ENCODE measurements at regions not wholly inside any gene's neighbourhood (a gene's known extent, or its start where the extent isn't known, plus 50 kb on each side); places are given as distances from the start of the nearest gene placed in this dataset.
"Not testable (repeated sequence)": the region's sequence is repeated elsewhere in the genome, so short reads cannot be mapped to it uniquely, and the experiment has no call there.

DNA sequence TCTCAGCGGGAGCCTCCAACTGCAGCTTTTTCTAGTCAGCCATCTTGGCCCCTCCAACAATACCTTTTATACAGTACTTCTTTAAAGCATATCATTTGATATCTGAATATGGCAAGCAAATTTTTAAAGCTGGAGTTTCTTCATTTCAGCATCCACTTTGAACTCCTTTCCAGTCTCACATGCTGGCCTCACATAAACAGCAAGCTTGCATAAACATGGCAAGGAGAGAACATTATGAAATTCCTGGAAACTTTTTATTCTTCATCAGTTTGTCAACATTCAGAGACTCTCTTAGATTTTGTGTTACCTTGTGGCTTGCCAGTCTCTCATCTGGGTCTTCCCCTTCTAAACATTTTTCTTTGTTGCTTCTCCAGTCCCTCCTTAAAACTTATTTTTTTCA lies 745.3 kb downstream of the NR2F1-AS1 start (continued):
- TF ChIP-seq RELA (IDR thresholded peaks at IDR 0.05; ENCODE audit: borderline replicate concordance, partially characterized antibody) (no peak), TCF3 (IDR thresholded peaks at IDR 0.05; ENCODE audit: borderline replicate concordance, insufficient read depth, low read depth, low read length) (no peak), BCL11A (IDR thresholded peaks at IDR 0.05; ENCODE audit: low read depth, low read length) (no peak), SRF (IDR thresholded peaks at IDR 0.05; ENCODE audit: low read depth in 2 of 2, low read length in 2 of 2) (no peak), ATF3 (IDR thresholded peaks at IDR 0.05; ENCODE audit: borderline replicate concordance, extremely low read depth, low read depth, low read length) (no peak), SIN3A (IDR thresholded peaks at IDR 0.05; ENCODE audit: low read depth, low read length) (no peak), WRNIP1 (IDR thresholded peaks at IDR 0.05; ENCODE audit: borderline replicate concordance, low read depth, low read length) (no peak), ESRRA (IDR thresholded peaks at IDR 0.05; ENCODE audit: low read length) (no peak), RELB (IDR thresholded peaks at IDR 0.05; ENCODE audit: low read depth) (no peak), MEF2A (IDR thresholded peaks at IDR 0.05; ENCODE audit: insufficient read depth, low read depth, low read length) (no peak), TCF12 (IDR thresholded peaks at IDR 0.05; ENCODE audit: low read depth, low read length) (no peak)
- TF ChIP-seq, protein P1, sequence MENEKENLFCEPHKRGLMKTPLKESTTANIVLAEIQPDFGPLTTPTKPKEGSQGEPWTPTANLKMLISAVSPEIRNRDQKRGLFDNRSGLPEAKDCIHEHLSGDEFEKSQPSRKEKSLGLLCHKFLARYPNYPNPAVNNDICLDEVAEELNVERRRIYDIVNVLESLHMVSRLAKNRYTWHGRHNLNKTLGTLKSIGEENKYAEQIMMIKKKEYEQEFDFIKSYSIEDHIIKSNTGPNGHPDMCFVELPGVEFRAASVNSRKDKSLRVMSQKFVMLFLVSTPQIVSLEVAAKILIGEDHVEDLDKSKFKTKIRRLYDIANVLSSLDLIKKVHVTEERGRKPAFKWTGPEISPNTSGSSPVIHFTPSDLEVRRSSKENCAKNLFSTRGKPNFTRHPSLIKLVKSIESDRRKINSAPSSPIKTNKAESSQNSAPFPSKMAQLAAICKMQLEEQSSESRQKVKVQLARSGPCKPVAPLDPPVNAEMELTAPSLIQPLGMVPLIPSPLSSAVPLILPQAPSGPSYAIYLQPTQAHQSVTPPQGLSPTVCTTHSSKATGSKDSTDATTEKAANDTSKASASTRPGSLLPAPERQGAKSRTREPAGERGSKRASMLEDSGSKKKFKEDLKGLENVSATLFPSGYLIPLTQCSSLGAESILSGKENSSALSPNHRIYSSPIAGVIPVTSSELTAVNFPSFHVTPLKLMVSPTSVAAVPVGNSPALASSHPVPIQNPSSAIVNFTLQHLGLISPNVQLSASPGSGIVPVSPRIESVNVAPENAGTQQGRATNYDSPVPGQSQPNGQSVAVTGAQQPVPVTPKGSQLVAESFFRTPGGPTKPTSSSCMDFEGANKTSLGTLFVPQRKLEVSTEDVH (IDR thresholded peaks at IDR 0.05; ENCODE audit: low read depth, partially characterized antibody) = no peak

DNA sequence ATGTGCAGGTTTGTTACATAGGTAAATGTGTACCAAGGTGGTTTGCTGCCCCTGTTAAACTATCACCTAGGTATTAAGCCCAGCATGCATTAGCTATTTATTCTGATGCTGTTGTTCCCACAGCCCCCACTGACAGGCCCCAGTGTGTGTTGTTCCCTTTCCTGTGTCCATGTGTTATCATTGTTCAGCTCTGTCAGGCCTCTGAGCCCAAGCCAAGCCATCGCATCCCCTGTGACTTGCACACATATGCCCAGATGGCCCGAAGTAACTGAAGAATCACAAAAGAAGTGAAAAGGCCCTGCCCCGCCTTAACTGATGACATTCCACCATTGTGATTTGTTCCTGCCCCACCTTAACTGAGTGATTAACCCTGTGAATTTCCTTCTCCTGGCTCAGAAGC lies 757.5 kb downstream of the NR2F1-AS1 start:
- H3K4me1 ChIP-seq (ENCODE audit: control insufficient read depth, insufficient read depth, low read length); H3K27me3 ChIP-seq (replicated peaks in 1 of 2; ENCODE audit: control insufficient read depth in 2 of 2, insufficient read depth in 2 of 2, low read length in 1 of 2); DNase-seq (ENCODE audit: low read depth, low spot score); H3K4me3 ChIP-seq; H2AFZ ChIP-seq (ENCODE audit: control insufficient read depth, low read depth, low read length); H3K79me2 ChIP-seq (ENCODE audit: control insufficient read depth, insufficient read depth, low read length); H3K9me3 ChIP-seq (replicated peaks; ENCODE audit: control insufficient read depth, insufficient read depth, low read length); BruUV-seq (replicated peaks); SMC1A ChIA-PET (ENCODE audit: uncharacterized antibody, unreplicated experiment); ATAC-seq; POLR2A ChIA-PET; H3K4me2 ChIP-seq (ENCODE audit: control insufficient read depth, insufficient read depth); H3K36me3 ChIP-seq (ENCODE audit: control insufficient read depth in 2 of 2, insufficient read depth in 2 of 2, low read length in 1 of 2); in situ Hi-C loops (cut with MboI); CTCF ChIA-PET; H3K27ac ChIP-seq (ENCODE audit: control insufficient read depth, insufficient read depth); RAD21 ChIA-PET (ENCODE audit: unreplicated experiment); H4K20me1 ChIP-seq (ENCODE audit: control insufficient read depth, insufficient read depth); H3K9ac ChIP-seq (ENCODE audit: control insufficient read depth, insufficient read depth, low read length); intact Hi-C loops (cut with micrococcal nuclease; ENCODE audit: unreplicated experiment); FAIRE-seq: not testable (repeated sequence)
- WGBS (ENCODE audit: insufficient coverage, insufficient replicate concordance, low lambda C conversion rate, missing lambda C conversion rate) = 6% methylated on average over 2 of the region's 3 CpGs

All from GM12878 (cell line).